Osteoblast (primary cell): ENCODE measurements at regions not wholly inside any gene's neighbourhood (a gene's known extent, or its start where the extent isn't known, plus 50 kb on each side); places are given as distances from the start of the nearest gene placed in this dataset.

Source experiments
- DNase-seq: peaks from one replicate; pipeline ENCODE4 v3.0.0; 2011; ENCODE audit warnings: low spot score, mixed read lengths; ENCODE audit not compliant: insufficient read length; ENCODE audit errors: missing footprints
- H2AFZ ChIP-seq: 2 replicates; pipeline ENCODE4 v1.6.0; 2011; ENCODE audit warnings: mild to moderate bottlenecking, low read length
- H3K27ac ChIP-seq: 2 replicates; pipeline ENCODE4 v1.5.1; 2011; ENCODE audit warnings: mild to moderate bottlenecking, low read depth, low read length, moderate library complexity
- H3K27me3 ChIP-seq: 2 replicates; pipeline ENCODE4 v1.6.0; 2012; ENCODE audit warnings: mild to moderate bottlenecking, control low read depth, inconsistent platforms, low read length, moderate library complexity; ENCODE audit not compliant: insufficient read depth
- H3K36me3 ChIP-seq: 2 replicates; pipeline ENCODE4 v1.5.1; 2011; ENCODE audit warnings: mild to moderate bottlenecking, low read length, control low read depth, moderate library complexity; ENCODE audit not compliant: insufficient read depth
- H3K4me1 ChIP-seq: 2 replicates; pipeline ENCODE4 v1.5.1; 2011; ENCODE audit warnings: mild to moderate bottlenecking, low read length, control low read depth, moderate library complexity; ENCODE audit not compliant: insufficient read depth
- H3K4me2 ChIP-seq: 2 replicates; pipeline ENCODE4 v1.6.0; 2011; ENCODE audit warnings: mild to moderate bottlenecking, low read length; ENCODE audit not compliant: insufficient read depth
- H3K4me3 ChIP-seq: fragments of 200-600 bp; sonication (generic); 3 replicates; pipeline ENCODE4 v1.5.1; 2012; ENCODE audit warnings: mild to moderate bottlenecking, low read length, inconsistent platforms; ENCODE audit not compliant: insufficient read depth
- H3K79me2 ChIP-seq: 2 replicates; pipeline ENCODE4 v1.6.0; 2012; ENCODE audit warnings: mild to moderate bottlenecking, low read length, control low read depth, inconsistent platforms; ENCODE audit not compliant: insufficient read depth
- H3K9me3 ChIP-seq: 2 replicates; pipeline ENCODE4 v1.5.1; 2011; ENCODE audit warnings: low read depth, low read length, control low read depth
- H4K20me1 ChIP-seq: 2 replicates; pipeline ENCODE4 v1.6.0; 2012; ENCODE audit warnings: mild to moderate bottlenecking, low read length, control low read depth; ENCODE audit not compliant: insufficient read depth
- TF ChIP-seq, protein P1 (sequence below): IDR thresholded peaks from 2 replicates; pipeline ENCODE4 v1.5.1; 2011; ENCODE audit warnings: mild to moderate bottlenecking, low read depth, low read length, moderate library complexity; ENCODE audit errors: extremely low read depth

DNA sequence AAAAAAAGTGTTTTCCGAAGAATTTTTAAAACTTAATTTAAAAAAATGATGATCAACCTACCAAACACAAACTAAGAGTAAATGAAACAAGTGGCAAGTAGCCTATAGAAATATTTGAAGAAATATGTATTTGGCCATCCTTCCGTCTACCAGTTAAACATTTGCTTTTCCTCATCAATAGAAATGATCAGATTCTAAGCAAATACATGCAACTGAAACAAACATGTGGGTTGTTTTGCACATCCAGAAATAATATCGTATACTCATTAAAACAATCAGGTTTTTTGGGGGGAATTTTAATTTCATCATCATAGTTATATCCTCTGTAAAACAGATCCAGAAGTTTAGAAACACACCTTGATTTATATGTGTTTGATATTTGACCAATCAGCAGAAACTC lies 1011.7 kb downstream of the GATA3 start:
- Histone ChIP-seq H2AFZ (no peak overlapping the region), H3K4me2 (no peak overlapping the region), H3K27me3 (no peaks in the 10 kb centered on the region), H3K79me2 (no peaks in the 10 kb centered on the region), H3K9me3 (no peaks in the 10 kb centered on the region), H3K27ac (no peak overlapping the region), H3K36me3 (no peaks in the 10 kb centered on the region), H3K4me3 (no peak overlapping the region), H3K4me1 (no peaks in the 10 kb centered on the region), H4K20me1 (no peaks in the 10 kb centered on the region)
- DNase-seq, result no peak
- TF ChIP-seq, protein P1, sequence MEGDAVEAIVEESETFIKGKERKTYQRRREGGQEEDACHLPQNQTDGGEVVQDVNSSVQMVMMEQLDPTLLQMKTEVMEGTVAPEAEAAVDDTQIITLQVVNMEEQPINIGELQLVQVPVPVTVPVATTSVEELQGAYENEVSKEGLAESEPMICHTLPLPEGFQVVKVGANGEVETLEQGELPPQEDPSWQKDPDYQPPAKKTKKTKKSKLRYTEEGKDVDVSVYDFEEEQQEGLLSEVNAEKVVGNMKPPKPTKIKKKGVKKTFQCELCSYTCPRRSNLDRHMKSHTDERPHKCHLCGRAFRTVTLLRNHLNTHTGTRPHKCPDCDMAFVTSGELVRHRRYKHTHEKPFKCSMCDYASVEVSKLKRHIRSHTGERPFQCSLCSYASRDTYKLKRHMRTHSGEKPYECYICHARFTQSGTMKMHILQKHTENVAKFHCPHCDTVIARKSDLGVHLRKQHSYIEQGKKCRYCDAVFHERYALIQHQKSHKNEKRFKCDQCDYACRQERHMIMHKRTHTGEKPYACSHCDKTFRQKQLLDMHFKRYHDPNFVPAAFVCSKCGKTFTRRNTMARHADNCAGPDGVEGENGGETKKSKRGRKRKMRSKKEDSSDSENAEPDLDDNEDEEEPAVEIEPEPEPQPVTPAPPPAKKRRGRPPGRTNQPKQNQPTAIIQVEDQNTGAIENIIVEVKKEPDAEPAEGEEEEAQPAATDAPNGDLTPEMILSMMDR, result no peak

DNA sequence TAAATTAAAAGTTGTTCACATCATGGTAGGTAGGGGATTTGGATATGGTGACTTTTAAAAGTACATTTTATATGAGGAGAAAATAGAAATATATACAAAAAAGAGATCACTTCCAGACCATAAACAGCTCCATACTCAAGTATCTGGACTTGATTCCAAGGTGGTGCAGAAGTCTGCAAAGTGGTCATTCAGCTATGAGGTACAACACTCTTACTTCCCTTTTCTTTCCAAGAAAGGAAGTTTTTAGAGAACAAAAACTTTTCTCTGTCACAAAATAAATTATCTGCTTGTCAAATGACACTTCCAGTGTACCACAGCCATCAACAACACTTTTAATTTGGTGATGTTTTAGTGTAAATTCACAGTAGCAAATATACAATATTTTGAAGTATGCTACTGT lies 1013.5 kb downstream of the GATA3 start:
- no peak overlapping the region for H3K4me2 ChIP-seq
- H4K20me1 ChIP-seq, result no peaks in the 10 kb centered on the region
- H3K79me2 ChIP-seq, result no peaks in the 10 kb centered on the region
- no peak for DNase-seq
- TF ChIP-seq, protein P1, result no peak
- H3K36me3 ChIP-seq, result no peaks in the 10 kb centered on the region
- H3K27me3 ChIP-seq, result no peaks in the 10 kb centered on the region
- no peak overlapping the region for H3K27ac ChIP-seq
- H3K4me3 ChIP-seq, result no peak overlapping the region
- no peaks in the 10 kb centered on the region for H3K4me1 ChIP-seq
- H2AFZ ChIP-seq, result no peak overlapping the region
- H3K9me3 ChIP-seq, result peaks cover 2% of the 10 kb centered on the region

DNA sequence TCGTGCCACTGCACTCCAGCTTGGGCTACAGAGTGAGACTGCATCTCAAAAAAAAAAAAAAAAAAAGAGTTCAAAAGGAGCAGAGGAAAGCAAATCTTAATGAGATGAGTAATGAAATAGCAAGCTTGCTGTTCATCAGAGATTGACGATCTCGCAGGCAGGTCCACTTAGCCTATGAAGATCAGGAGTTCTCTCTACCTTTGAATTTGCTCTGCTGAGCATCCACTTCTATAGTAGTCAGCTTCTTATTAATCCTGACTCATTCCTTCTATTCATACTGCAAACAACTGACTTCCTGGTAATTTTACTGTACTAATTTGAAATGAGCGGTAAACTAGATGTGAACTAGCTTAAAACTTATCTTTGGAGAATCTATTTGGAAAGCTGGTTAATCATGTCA lies 1014.6 kb downstream of the GATA3 start:
- TF ChIP-seq, protein P1, result no peak
- no peak overlapping the region for H3K4me2 ChIP-seq
- H4K20me1 ChIP-seq, result no peaks in the 10 kb centered on the region
- peaks cover 2% of the 10 kb centered on the region for H3K9me3 ChIP-seq
- no peak for DNase-seq
- no peak overlapping the region for H3K4me3 ChIP-seq
- no peaks in the 10 kb centered on the region for H3K4me1 ChIP-seq
- H3K79me2 ChIP-seq, result no peaks in the 10 kb centered on the region
- H2AFZ ChIP-seq, result no peak overlapping the region
- H3K27me3 ChIP-seq, result no peaks in the 10 kb centered on the region
- no peak overlapping the region for H3K27ac ChIP-seq
- H3K36me3 ChIP-seq, result no peaks in the 10 kb centered on the region

DNA sequence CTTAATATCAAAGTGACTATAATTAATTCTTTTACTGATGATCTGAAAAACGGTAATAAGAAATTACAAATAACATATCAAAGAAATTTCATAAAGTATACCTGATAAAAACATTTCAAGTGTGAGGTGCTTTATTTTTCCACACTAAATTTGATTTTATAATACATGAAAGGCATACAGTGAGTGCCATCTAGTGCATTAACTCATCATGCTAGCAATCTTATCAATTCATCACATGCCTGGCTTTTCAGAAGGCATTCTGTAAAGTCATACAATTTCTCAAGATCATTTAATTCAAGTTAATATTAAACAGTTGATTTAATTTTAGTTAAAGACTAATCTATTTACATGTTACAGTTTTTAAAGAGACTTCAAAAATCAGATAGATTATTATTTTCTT lies 1020.9 kb downstream of the GATA3 start:
- DNase-seq, result no peak
- Histone ChIP-seq H3K79me2 (no peaks in the 10 kb centered on the region), H3K4me1 (no peaks in the 10 kb centered on the region), H3K27ac (no peak overlapping the region), H4K20me1 (no peaks in the 10 kb centered on the region), H3K4me3 (no peak overlapping the region), H3K4me2 (no peak overlapping the region), H3K36me3 (no peaks in the 10 kb centered on the region), H3K27me3 (no peaks in the 10 kb centered on the region), H2AFZ (no peak overlapping the region), H3K9me3 (peaks cover 2% of the 10 kb centered on the region)
- TF ChIP-seq, protein P1, result no peak
